ENCODE measurements at regions not wholly inside any gene's neighbourhood (a gene's known extent, or its start where the extent isn't known, plus 50 kb on each side); places are given as distances from the start of the nearest gene placed in this dataset.

DNA sequence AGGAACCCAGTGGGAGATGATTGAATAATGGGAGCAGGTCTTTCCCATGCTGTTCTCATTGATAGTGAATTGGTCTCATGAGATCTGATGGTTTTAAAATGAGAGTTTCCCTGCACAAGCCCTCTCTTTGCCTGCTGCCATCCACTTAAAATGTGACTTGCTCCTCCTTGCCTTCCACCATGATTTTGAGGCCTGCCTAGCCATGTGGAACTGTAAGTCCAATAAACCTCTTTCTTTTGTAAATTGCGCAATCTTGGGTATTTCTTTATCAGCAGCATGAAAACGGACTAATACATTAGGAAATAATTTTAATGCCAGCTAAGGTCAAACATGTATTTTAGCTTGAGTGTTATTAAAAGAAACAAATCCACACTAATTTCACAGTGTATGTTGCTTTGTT lies 517.6 kb upstream of the ALCAM start:
- TF ChIP-seq, protein P1, sequence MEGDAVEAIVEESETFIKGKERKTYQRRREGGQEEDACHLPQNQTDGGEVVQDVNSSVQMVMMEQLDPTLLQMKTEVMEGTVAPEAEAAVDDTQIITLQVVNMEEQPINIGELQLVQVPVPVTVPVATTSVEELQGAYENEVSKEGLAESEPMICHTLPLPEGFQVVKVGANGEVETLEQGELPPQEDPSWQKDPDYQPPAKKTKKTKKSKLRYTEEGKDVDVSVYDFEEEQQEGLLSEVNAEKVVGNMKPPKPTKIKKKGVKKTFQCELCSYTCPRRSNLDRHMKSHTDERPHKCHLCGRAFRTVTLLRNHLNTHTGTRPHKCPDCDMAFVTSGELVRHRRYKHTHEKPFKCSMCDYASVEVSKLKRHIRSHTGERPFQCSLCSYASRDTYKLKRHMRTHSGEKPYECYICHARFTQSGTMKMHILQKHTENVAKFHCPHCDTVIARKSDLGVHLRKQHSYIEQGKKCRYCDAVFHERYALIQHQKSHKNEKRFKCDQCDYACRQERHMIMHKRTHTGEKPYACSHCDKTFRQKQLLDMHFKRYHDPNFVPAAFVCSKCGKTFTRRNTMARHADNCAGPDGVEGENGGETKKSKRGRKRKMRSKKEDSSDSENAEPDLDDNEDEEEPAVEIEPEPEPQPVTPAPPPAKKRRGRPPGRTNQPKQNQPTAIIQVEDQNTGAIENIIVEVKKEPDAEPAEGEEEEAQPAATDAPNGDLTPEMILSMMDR (IDR thresholded peaks at IDR 0.05; ENCODE audit: extremely low read depth, missing control alignments), result no peak

GRCh38 chr3:104854468-104854867 lies 512.2 kb upstream of the ALCAM start:
- DNase-seq (ENCODE audit: low spot score), result no peak

More for the DNA sequence above, 517.6 kb upstream of the ALCAM start:
- DNase-seq (ENCODE audit: low spot score), result no peak

GRCh38 chr3:104855702-104856101 lies 511.0 kb upstream of the ALCAM start:
- DNase-seq (ENCODE audit: low spot score), result no peak
- TF ChIP-seq, protein P1 (IDR thresholded peaks at IDR 0.05; ENCODE audit: extremely low read depth, missing control alignments), result no peak

More at GRCh38 chr3:104854468-104854867, 512.2 kb upstream of the ALCAM start:
- TF ChIP-seq, protein P1 (IDR thresholded peaks at IDR 0.05; ENCODE audit: extremely low read depth, missing control alignments), result no peak

- DNase-seq (ENCODE audit: low spot score), result no peak
- TF ChIP-seq, protein P1 (IDR thresholded peaks at IDR 0.05; ENCODE audit: extremely low read depth, missing control alignments), result no peak
Measured at GRCh38 chr3:104856741-104857140, 510.0 kb upstream of the ALCAM start.

DNA sequence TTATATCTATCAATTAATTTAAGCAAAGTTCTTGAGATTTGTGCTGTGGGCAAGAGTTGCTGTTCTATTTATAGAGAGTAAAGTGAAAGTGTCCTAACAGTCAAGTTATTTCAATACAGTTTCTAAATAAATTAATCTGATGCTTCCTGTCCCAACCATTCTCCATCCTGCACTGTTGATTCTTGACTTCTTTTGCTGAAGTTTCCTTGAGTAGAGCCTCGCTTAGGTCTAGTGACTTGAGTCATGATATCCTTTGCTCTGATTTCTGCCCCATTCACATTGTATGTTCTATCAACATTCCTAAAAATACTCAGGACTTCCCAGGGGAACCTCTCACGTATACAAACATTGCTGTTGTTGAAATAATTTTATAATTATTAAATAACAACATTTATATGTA lies 498.4 kb upstream of the ALCAM start:
- DNase-seq (ENCODE audit: low spot score), result no peak
- TF ChIP-seq, protein P1 (IDR thresholded peaks at IDR 0.05; ENCODE audit: extremely low read depth, missing control alignments), result no peak

DNA sequence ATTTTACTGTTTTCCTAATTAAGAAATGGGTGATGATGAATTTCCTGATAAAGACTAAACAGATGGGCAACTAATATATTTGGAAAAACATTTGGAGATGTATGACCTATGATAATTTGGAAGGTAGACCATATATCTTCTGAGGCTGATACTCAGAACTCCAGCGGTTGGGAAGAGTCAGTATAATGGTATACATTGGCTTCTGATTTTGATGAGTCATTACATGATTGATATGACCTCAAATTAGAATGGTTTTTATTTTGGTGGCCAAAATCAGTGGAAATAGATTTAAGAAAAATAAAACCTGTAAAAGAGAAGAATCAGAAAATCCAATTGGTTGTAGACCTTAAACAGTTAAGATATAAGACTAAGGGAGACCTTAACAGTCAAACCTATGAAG lies 496.4 kb upstream of the ALCAM start:
- TF ChIP-seq, protein P1 (IDR thresholded peaks at IDR 0.05; ENCODE audit: extremely low read depth, missing control alignments), result no peak

DNA sequence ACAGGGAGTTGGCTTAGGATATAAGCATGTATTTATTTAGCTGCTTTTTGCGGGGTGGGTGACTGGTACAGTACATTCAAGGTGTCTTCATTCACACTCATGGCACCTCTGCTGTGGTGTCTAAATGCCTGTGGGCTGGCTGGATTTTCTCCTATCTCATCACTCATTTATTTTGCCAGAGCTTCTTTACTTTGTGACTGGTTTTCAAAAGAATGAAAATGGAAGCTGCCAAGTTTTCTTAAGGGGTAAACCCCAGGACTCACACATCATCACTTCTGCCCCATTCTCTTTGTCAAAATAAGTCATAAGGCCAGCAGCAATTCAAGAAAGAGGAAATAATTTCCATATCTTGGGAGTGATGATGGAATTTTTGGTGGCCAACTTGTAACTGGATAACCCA lies 493.4 kb upstream of the ALCAM start:
- DNase-seq (ENCODE audit: low spot score), result no peak
- TF ChIP-seq, protein P1 (IDR thresholded peaks at IDR 0.05; ENCODE audit: extremely low read depth, missing control alignments), result no peak

More for the DNA sequence above, 496.4 kb upstream of the ALCAM start:
- DNase-seq (ENCODE audit: low spot score), result no peak

Measured in GM20000 (cell line).